ENCODE measurements at regions not wholly inside any gene's neighbourhood (a gene's known extent, or its start where the extent isn't known, plus 50 kb on each side); places are given as distances from the start of the nearest gene placed in this dataset.

GRCh38 chr16:55380485-55380884 is 56.5 kb downstream of the IRX6 start:
- no peak for TF ChIP-seq CTCF (IDR thresholded peaks at IDR 0.05; ENCODE audit: poor library complexity)
- TF ChIP-seq EZH2phosphoT487 (IDR thresholded peaks at IDR 0.05; ENCODE audit: low read depth, severe bottlenecking, unreplicated experiment): no peak

All from hepatocyte (in vitro differentiated cells).